Tibial artery (tissue), 4 donors: ENCODE measurements at regions not wholly inside any gene's neighbourhood (a gene's known extent, or its start where the extent isn't known, plus 50 kb on each side); places are given as distances from the start of the nearest gene placed in this dataset.

Source experiments
- DNase-seq, 2 donors: peaks; one replicate each; pipeline ENCODE4 v3.0.0-alpha.2; 2019
- H3K27ac ChIP-seq, 2 donors: fragments of 200-600 bp; sonication (generic) in 1 of 2; 1 replicate in 1 of 2; 2 replicates in 1 of 2; pipeline ENCODE4 v1.5.1; 2018 to 2019; ENCODE audit warnings: mild to moderate bottlenecking in 1 of 2
- H3K27me3 ChIP-seq, 2 donors: fragments of 200-600 bp; sonication (generic) in 1 of 2; one replicate each; pipeline versions ENCODE4 v1.5.1 to v1.6.0; 2016 to 2019
- H3K36me3 ChIP-seq, 3 donors: fragments of 200-600 bp; sonication (generic) in 2 of 3; one replicate each; pipeline ENCODE4 v1.5.1; 2016 to 2019; ENCODE audit warnings: mild to moderate bottlenecking in 2 of 3
- H3K4me1 ChIP-seq, 4 donors: fragments of 200-600 bp; sonication (generic) in 2 of 4; 1 replicate in 3 of 4; 2 replicates in 1 of 4; pipeline ENCODE4 v1.5.1; 2016 to 2019
- H3K4me3 ChIP-seq, 2 donors: fragments of 200-600 bp; sonication (generic) in 1 of 2; 1 replicate in 1 of 2; 2 replicates in 1 of 2; pipeline ENCODE4 v1.5.1; 2018 to 2019; ENCODE audit warnings: mild to moderate bottlenecking in 2 of 2
- H3K9me3 ChIP-seq, 3 donors: fragments of 200-600 bp; sonication (generic) in 1 of 3; one replicate each; pipeline ENCODE4 v1.5.1; 2016 to 2019
- intact Hi-C: fragments of 100-400 bp; cut with DNase I; formaldehyde crosslinking; loops from one replicate; pipeline ENCODE4 v1.15.0; 2023; ENCODE audit warnings: low total_unique reads
- TF ChIP-seq, protein P1 (sequence below), 2 experiments: fragments of 200-600 bp in 1 of 2; fragments of 450-650 bp in 1 of 2; IDR thresholded peaks; one replicate each; pipeline ENCODE4 v1.5.1; 2017 to 2019; ENCODE audit warnings: antibody characterized with exemption in 2 of 2, mild to moderate bottlenecking in 1 of 2, moderate library complexity in 1 of 2

DNA sequence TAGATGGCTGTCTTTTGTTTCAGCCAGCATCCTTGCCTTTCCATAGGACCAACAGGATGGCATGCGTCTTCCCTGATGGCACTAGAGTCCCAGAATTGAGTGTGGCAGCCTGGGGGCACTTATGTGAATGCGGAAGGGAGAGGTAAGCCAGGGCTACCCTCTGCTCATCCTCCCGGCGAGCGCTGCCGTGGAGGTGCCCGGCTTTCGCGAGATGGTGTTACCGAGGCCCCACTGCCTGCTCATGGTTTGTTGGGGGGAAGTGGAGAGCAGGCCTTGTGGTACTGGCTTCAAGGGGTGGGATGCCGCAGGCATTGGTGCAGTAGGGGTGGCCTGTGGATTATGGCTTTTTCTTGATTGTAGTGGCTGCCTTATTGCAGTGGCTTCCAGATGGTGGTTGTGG, 174.3 kb downstream of the AACS start:
- no peaks in the 10 kb centered on the region for H3K36me3 ChIP-seq
- no peak overlapping the region for H3K4me3 ChIP-seq
- intact Hi-C loops: no loop called here
- peaks cover 0 to 10% of the 10 kb centered on the region in 2 donors for H3K27me3 ChIP-seq
- DNase-seq: no peak
- H3K27ac ChIP-seq: no peak overlapping the region
- no peaks in the 10 kb centered on the region for H3K4me1 ChIP-seq
- no peaks in the 10 kb centered on the region for H3K9me3 ChIP-seq
- TF ChIP-seq, protein P1, sequence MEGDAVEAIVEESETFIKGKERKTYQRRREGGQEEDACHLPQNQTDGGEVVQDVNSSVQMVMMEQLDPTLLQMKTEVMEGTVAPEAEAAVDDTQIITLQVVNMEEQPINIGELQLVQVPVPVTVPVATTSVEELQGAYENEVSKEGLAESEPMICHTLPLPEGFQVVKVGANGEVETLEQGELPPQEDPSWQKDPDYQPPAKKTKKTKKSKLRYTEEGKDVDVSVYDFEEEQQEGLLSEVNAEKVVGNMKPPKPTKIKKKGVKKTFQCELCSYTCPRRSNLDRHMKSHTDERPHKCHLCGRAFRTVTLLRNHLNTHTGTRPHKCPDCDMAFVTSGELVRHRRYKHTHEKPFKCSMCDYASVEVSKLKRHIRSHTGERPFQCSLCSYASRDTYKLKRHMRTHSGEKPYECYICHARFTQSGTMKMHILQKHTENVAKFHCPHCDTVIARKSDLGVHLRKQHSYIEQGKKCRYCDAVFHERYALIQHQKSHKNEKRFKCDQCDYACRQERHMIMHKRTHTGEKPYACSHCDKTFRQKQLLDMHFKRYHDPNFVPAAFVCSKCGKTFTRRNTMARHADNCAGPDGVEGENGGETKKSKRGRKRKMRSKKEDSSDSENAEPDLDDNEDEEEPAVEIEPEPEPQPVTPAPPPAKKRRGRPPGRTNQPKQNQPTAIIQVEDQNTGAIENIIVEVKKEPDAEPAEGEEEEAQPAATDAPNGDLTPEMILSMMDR (IDR thresholded peaks at IDR 0.05): no peak

DNA sequence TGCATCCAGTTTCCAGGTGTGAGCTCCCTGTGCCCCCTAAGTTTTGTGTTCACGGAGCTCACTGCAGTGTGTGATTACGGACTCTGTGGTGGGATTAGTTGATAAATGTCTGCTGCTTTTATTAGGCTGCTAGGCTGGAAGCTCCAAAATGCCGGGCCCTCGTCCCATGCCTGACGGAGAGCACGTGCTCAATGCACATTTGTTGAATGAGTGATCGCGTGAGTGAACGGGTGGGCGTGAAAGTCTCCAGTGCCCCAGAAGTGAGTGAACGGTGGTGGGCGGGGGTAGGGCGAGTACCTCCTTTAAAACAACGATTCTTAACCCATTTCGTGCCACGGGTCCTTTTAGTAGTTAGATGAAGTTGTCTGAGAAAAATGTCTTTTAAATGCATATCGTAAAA, 175.5 kb downstream of the AACS start:
- TF ChIP-seq, protein P1 (IDR thresholded peaks at IDR 0.05): no peak
- DNase-seq: no peak
- Histone ChIP-seq H3K27ac (no peak overlapping the region), H3K9me3 (no peaks in the 10 kb centered on the region), H3K4me1 (no peaks in the 10 kb centered on the region), H3K36me3 (no peaks in the 10 kb centered on the region), H3K27me3 (peaks cover 0 to 21% of the 10 kb centered on the region in 2 donors), H3K4me3 (no peak overlapping the region)
- intact Hi-C loops: no loop called here

DNA sequence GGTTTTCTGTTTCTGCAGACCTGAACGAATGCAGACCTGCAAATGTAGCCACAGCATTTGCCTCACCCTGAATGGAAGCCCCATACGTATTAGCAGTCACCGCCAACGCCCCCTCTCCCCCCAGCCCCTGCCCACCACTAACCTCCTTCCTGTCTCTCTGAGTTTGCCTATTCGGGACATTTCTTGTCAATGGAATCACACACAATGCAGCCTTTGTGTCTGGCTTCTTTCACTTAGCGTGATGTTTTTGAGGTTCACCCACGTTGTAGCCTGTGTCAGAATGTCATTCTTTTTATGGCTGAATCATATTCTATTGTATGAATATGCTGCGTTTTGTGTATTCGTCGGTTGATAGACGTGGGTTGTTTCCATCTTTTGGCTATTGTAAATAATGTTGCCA, 178.6 kb downstream of the AACS start:
- Histone ChIP-seq H3K9me3 (no peaks in the 10 kb centered on the region), H3K4me1 (no peaks in the 10 kb centered on the region), H3K27me3 (peaks cover 0 to 36% of the 10 kb centered on the region in 2 donors), H3K27ac (no peak overlapping the region), H3K4me3 (no peak overlapping the region), H3K36me3 (no peaks in the 10 kb centered on the region)
- TF ChIP-seq, protein P1 (IDR thresholded peaks at IDR 0.05): no peak
- intact Hi-C loops: no loop called here
- no peak for DNase-seq

DNA sequence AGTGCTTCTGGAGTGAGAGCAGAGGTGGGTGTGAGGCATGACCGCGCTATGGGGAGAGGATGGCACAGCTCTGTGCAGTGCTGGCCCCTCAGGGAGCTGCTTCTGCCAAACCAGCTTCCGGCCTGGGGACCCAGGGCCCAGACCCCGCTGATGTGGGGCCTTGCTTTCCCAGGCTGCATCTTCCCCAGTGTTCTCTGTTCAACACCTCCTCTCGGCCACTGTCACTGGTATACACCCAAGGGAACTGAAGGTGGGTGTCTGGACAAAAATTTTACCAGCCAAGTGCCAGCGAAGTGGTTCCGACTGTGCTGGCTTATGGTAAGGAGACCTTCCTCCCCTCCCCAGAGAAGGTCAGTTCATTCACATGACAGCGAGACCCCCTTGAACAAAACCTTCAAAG, 179.1 kb downstream of the AACS start:
- Histone ChIP-seq H3K9me3 (no peaks in the 10 kb centered on the region), H3K4me3 (no peak overlapping the region), H3K27ac (no peak overlapping the region), H3K36me3 (no peaks in the 10 kb centered on the region), H3K4me1 (no peaks in the 10 kb centered on the region), H3K27me3 (peaks cover 0 to 36% of the 10 kb centered on the region in 2 donors)
- DNase-seq: no peak
- intact Hi-C loops: no loop called here
- TF ChIP-seq, protein P1 (IDR thresholded peaks at IDR 0.05): no peak

DNA sequence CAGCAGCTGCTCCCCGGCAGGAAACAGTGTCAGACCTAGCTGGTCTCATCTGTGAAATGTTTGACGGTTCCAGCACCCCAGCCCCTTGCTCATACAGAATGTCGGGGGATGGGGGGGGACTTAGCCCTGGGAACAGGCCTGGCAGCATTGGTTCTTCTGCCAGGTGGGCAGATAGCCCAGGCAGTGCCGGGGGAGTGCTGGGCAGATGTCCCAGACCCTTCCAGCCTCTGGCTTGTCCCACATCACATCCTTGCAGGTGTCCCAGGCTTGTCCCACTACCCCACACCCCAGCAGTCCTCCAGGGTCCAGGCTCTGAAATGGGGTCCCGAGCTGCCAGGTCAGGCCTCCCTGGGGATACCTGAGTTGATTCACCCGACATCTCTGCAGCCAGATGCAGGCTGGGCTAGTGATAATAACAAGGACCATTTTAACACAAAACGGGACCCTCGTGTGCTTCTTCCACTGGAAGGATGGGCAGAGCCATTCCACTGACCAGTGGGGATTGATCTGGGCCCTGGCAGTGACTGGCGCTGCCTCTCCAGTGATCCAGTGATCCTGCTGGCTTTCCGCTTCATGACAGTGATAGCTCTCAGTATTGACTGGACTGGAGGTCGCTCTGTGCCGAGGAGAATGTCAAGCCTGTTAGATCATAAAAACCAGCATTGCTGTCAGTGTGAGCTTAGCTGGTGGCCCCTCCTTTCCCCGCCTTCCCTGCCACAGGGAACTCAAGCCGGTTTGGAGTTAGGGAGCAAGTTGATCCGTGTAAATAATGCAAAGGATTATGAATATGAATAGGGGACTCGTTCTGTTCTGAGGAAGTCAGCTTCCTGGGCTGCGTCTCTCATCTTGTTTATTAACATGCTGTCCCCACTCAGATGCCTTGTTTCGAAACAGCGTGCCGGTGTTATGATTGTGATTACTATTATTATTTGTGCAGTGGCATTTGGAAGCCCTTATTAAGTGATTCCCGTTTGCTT, 180.6 kb downstream of the AACS start:
- TF ChIP-seq, protein P1 (IDR thresholded peaks at IDR 0.05): no peak
- Histone ChIP-seq H3K36me3 (no peaks in the 10 kb centered on the region), H3K4me3 (no peak overlapping the region), H3K4me1 (no peaks in the 10 kb centered on the region), H3K27me3 (peaks cover 0 to 40% of the 10 kb centered on the region in 2 donors), H3K27ac (no peak overlapping the region), H3K9me3 (no peaks in the 10 kb centered on the region)
- intact Hi-C loops: no loop called here
- DNase-seq: no peak
